ENCODE measurements at regions not wholly inside any gene's neighbourhood (a gene's known extent, or its start where the extent isn't known, plus 50 kb on each side); places are given as distances from the start of the nearest gene placed in this dataset.

GRCh38 chr3:99545941-99546580 is 92.3 kb upstream of the COL8A1 start:
- TF ChIP-seq, protein P1, sequence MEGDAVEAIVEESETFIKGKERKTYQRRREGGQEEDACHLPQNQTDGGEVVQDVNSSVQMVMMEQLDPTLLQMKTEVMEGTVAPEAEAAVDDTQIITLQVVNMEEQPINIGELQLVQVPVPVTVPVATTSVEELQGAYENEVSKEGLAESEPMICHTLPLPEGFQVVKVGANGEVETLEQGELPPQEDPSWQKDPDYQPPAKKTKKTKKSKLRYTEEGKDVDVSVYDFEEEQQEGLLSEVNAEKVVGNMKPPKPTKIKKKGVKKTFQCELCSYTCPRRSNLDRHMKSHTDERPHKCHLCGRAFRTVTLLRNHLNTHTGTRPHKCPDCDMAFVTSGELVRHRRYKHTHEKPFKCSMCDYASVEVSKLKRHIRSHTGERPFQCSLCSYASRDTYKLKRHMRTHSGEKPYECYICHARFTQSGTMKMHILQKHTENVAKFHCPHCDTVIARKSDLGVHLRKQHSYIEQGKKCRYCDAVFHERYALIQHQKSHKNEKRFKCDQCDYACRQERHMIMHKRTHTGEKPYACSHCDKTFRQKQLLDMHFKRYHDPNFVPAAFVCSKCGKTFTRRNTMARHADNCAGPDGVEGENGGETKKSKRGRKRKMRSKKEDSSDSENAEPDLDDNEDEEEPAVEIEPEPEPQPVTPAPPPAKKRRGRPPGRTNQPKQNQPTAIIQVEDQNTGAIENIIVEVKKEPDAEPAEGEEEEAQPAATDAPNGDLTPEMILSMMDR (IDR thresholded peaks at IDR 0.05): no peak
- TF ChIP-seq POLR2A (IDR thresholded peaks at IDR 0.05) (no peak), POLR2AphosphoS5 (IDR thresholded peaks at IDR 0.05) (no peak)

Data from upper lobe of left lung (tissue), 4 donors.